ES-I3 (cell line): ENCODE measurements at regions not wholly inside any gene's neighbourhood (a gene's known extent, or its start where the extent isn't known, plus 50 kb on each side); places are given as distances from the start of the nearest gene placed in this dataset.

Experiments
- H3K36me3 ChIP-seq: 2 replicates; pipeline ENCODE4 v1.6.1; 2013; ENCODE audit warnings: mild to moderate bottlenecking, low read length, control low read depth, moderate library complexity; ENCODE audit not compliant: insufficient read depth
- H3K4me1 ChIP-seq: 2 replicates; pipeline ENCODE4 v1.6.1; 2013; ENCODE audit warnings: mild to moderate bottlenecking, control low read depth, low read length; ENCODE audit not compliant: insufficient read depth
- H3K9ac ChIP-seq: 2 replicates; pipeline ENCODE4 v1.6.1; 2013; ENCODE audit warnings: low read depth, mild to moderate bottlenecking, low read length, moderate library complexity
- H3K9me3 ChIP-seq: 2 replicates; pipeline ENCODE4 v1.6.1; 2013; ENCODE audit warnings: mild to moderate bottlenecking, low read length, moderate library complexity; ENCODE audit not compliant: control insufficient read depth, insufficient read depth

DNA sequence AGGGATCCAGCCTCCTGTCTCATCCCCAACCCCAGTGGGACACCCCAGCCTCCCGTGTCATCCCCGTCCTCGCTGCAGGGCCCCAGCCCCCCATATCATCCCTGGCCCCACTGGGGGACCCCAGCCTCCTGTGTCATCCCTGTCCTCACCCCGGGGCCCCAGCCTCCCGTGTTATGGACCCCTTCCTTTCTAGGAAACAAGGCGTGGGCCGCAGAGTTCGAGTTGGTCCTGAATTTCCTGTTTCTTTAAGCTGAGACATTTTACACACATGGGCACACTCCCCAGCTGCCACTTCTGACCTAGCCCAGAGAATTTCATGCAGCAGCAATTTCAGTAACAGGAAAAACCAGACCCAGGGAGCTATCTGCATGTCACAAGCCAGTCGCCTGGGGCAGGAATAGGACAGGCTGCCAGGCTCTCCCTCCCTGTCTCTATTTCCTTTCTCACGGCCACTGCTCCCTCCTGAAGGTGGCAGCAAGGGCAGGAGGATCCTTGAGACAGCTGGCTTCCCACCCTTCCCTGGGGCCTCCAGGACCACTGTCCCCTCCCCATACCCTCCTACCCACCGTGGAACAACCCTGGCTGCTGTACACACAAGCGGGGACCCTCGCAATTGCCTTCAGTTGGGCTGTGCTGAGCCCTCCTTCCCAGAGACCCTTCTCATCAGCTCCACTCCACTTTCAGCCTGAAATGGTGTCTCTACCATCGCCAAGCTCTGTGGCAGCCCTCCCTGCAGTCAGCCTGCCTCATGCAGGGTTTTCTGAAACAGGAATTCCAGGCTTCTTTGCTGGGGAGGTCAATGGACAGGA lies 141.9 kb upstream of the ID2 start:
- peaks cover 4% of the 10 kb centered on the region; the same call in 1 of the 2 replicates for H3K4me1 ChIP-seq
- no peak overlapping the region for H3K9ac ChIP-seq
- H3K9me3 ChIP-seq: no peaks in the 10 kb centered on the region
- H3K36me3 ChIP-seq: no peaks in the 10 kb centered on the region

DNA sequence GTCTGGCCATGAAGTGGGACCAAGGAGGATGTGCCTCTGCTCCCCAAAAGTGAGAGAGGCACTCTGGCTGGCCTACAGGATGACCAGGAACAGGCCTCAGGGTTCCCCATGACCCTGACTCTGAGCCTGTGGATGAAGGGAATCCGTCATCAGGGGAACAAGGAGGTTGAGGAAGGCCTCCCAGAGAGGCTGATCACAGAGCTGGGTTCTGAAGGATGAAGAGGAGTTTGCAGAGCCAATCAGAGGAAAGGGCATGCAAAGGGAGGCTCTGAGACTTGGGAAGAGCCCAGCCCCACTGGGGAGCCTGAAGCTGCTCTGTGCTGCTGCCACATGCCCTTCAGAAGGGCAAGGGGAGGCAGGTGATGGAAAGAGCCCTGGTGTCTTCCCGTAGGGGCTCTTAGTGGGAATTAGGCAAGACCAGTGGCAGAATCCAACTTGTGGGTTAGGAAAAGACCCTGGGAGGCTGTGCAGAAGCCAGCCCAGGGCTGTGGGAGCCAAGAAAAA lies 141.3 kb upstream of the ID2 start:
- no peaks in the 10 kb centered on the region for H3K9me3 ChIP-seq
- H3K36me3 ChIP-seq: no peaks in the 10 kb centered on the region
- no peak overlapping the region for H3K9ac ChIP-seq
- peaks cover 1% of the 10 kb centered on the region; the same call in 1 of the 2 replicates for H3K4me1 ChIP-seq

DNA sequence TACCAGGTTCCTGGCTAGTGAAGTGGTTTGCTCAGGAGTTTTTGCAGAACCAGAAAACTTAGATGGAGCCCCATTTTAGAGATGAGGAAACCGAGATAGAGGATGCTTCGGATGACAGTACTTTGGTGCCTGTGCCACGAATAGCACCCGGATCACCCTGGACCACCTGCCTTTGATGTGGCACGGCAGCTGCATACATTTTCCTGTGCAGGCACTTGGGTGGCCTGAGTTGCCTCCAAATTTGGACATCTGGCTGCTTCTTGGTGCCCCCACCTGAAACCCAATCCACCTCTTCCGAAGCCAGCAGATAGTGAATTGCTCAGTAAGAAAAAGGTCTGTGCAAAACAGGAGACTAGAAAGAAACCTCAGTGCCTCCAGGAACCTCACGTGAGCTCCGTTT lies 140.6 kb upstream of the ID2 start:
- no peaks in the 10 kb centered on the region for H3K36me3 ChIP-seq
- H3K4me1 ChIP-seq: no peaks in the 10 kb centered on the region

DNA sequence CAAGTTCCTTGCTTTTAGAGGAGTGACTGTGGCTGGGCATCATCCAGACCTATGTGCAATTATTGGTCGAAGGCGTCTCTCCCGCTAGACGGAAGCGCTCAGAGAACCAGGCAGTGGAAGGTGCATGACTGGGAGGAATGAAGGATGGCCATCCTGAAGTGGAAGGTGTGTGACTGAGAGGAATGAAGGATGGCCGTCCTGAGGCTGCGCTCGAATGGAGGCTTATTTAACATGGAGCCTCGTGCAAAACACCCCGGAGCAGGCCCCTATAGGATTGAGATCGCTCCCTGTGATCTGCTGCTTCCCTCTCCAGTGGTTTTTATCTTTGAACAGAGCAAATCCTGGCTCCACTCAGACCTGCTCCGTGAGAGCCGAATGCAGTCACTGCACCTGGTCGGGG lies 140.2 kb upstream of the ID2 start:
- H3K9ac ChIP-seq: no peak overlapping the region
- no peaks in the 10 kb centered on the region for H3K36me3 ChIP-seq
- no peaks in the 10 kb centered on the region for H3K4me1 ChIP-seq
- H3K9me3 ChIP-seq: no peaks in the 10 kb centered on the region

More for the DNA sequence above, 140.6 kb upstream of the ID2 start:
- Histone ChIP-seq H3K9ac (no peak overlapping the region), H3K9me3 (no peaks in the 10 kb centered on the region)

DNA sequence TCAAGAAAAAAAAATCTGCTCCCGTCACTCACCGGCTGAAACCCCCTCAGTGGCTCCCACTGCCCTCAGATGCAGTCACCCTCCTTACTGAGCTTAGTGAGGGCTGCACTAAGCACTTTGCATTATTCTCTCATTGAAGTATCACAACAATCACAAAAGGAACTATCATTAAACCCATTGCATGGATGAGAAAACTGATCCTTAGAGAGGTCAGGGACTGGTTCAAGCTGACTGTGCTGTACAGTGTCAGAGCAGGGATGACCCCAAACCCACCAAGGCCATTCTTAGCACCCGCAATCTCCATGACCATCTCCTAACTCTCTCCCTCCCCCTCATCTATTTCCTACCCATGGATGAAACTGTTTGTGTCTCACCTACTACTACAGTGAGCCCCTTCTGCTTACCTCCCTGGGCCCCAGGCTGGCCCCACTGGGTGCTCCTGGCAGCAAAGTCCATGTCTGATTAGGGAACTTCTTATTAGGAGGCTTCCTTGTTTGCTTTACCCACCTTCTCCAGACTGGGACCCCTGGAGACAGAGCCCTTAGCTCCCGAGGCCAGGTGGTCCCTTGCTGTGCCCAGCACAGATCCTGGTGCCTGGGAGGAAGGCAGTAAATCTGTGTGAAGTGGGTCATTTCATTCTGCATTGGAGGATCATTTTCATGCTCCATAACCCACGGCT lies 139.3 kb upstream of the ID2 start:
- Histone ChIP-seq H3K9me3 (no peaks in the 10 kb centered on the region), H3K4me1 (no peaks in the 10 kb centered on the region), H3K9ac (no peak overlapping the region), H3K36me3 (no peaks in the 10 kb centered on the region)

DNA sequence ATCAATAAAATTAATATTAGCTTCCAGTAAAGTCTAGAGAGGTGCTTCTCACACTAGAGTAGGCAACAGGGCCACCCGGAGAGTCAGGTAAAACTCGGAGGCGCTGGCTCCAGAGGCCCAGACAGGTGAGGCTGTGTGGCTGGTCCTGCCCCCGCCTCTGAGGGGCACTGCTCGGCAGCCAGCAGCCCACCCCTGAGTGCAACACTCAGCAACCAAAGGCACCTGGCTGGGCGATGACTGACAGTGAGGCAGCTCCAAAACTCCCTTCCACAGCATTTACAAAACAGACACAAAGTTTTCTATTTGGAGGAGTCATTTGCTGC lies 138.8 kb upstream of the ID2 start:
- Histone ChIP-seq H3K36me3 (no peaks in the 10 kb centered on the region), H3K9me3 (no peaks in the 10 kb centered on the region), H3K9ac (no peak overlapping the region), H3K4me1 (no peaks in the 10 kb centered on the region)

DNA sequence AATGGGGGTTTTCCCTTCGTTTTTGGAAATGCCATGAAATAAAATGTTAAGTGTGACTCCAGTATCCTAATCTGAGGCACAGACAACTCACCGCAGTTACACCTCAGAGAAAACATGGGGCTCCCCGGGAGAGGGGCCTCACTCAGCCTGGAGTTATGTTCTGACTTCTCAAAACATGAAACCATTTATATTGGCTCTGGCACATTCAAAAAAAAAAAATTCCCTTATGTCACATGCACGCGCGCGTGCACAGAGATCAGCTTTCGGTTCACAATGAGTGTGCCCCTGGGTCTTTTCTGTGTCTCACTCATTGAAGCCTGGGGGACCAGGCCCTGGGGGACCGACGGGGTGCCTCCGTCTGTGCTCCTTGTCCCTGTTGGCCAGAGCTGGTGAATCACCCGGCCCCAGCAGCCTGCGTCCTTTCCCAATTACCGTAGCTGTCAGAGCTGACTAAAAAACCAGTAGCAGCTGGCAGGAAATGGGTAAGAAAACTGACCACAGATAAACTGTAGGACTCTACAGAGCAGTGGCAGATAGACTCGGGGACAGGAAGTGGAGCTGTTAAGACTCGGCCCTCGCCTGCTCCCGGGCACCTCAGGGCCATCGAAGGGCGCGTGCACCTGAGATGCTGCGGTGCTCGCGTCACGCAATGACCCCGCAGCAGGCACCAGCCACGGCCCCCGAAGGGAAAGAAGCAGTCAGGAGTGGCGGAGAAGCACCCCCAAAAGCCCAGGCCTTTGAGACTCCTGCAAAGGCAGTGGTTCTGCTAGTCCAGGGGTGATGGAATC lies 138.3 kb upstream of the ID2 start:
- Histone ChIP-seq H3K9me3 (no peaks in the 10 kb centered on the region), H3K9ac (no peak overlapping the region), H3K36me3 (no peaks in the 10 kb centered on the region), H3K4me1 (no peaks in the 10 kb centered on the region)

DNA sequence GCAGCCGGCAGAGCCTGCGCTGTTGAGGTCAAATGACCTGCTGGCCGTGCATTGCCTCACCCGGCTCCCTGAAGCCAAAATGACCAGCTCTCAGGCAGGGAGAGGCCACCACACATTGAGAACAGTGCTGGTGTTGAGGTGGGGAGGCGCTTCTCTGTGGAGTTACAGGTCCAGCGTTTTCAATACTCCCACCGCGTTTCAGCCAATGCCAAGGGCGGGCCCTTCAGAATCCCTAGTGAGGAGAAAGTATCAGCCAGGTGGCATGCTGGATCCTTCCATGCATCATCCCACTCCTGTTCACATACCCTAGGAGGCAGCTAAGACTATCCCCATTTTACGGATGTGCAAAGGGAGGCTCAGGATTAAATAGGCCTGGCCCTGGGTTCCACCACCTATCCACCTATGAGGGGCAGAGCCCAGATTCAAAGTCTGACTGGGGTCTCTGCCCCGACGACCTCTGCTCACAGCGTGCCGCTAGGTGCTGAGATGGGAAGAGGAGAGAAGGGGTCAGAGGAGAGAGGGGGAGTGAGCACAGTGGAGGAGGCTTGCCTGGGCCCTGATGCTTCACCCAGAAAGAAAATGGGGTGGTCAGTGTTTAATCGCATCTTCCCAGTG lies 137.6 kb upstream of the ID2 start:
- Histone ChIP-seq H3K4me1 (no peaks in the 10 kb centered on the region), H3K36me3 (no peaks in the 10 kb centered on the region), H3K9ac (no peak overlapping the region)

DNA sequence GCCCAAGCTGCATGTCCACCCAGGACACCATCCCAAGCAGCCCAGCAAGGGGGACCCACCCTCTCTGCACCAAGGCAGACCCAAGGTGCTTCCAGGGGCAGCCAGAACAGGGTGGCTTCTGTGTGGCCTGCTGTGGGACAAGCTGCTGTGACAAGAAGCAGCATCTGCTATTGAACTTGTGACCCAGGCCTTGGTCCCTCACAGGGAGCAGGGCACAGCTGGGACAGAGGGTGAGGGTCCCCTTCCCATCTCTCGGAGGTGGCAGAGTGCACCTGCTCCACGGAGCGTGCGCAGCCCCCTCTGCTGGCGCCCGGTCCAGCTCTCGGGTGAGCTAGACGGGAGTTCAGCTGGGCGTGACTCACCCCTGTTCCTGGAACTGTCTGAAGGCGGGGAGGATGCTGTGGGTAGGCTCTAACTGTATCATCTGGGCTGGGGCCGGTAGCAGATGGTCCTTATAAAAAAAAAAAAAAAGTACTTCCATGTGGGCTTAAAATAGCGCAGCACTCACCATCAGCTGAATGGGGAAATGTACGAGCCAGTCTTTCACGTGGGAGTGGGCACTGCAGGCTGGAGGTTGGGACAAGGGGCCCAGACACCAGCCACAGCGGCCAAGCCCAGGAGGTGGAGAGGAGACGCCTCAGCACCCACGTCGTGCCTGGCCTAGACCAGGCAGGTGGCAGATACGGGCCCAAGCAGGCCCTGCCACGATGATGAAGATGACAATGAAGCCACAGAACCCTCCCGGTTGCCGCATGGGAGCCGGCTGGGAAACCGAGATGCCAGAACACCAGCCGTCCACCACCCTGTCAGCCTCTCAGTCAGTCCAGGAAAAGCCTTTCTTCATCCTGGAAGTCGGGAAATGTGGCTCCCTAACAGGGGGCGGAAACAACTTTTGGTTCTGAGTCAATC lies 136.8 kb upstream of the ID2 start:
- no peaks in the 10 kb centered on the region for H3K4me1 ChIP-seq
- no peaks in the 10 kb centered on the region for H3K9me3 ChIP-seq
- no peak overlapping the region for H3K9ac ChIP-seq
- H3K36me3 ChIP-seq: no peaks in the 10 kb centered on the region

More for the DNA sequence above, 137.6 kb upstream of the ID2 start:
- no peaks in the 10 kb centered on the region for H3K9me3 ChIP-seq

DNA sequence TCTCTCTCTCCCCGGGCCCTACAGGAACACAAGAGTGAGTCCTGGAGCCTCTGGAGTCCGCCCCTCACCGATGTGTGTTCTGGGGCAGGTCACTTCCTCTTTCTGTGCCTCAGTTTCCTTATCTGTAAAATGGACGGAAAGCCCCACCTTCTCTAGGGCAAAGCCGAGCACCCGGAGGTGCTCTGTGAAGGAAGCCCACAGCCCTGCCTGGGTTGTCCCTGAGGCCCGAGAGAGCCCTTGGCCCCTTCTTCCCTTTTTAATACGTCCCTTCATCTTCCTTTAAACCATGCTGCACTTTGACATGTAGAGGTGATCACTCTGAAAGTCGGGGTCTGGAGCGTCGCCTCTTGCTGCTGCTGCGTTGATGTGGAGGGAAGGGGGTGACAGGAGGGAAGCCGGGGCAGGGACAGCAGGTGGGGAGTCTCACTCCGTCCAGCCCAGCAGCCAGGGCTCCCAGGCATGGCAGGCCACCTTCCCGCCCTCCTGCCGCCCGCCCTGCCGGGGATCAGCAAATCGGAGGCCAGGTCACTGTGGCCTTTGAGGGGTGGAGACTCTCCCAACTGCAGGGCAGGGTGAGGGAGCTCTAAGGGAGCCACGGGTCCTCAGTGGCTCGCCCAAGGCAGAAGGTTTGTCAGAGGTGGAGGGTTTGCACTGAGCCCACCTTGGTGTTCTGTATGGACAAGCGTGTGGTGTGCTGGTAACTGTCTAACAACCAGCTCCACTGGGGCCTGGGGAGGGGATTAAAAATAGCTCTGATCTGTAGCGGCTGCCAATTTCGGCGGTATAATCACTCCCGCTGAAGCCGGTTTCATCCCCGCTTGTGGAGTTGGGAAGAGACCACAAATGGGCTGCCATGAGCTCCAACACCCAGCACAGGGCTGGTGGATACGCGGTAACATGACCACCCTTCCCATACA lies 135.9 kb upstream of the ID2 start:
- H3K4me1 ChIP-seq: no peaks in the 10 kb centered on the region
- no peak overlapping the region for H3K9ac ChIP-seq

DNA sequence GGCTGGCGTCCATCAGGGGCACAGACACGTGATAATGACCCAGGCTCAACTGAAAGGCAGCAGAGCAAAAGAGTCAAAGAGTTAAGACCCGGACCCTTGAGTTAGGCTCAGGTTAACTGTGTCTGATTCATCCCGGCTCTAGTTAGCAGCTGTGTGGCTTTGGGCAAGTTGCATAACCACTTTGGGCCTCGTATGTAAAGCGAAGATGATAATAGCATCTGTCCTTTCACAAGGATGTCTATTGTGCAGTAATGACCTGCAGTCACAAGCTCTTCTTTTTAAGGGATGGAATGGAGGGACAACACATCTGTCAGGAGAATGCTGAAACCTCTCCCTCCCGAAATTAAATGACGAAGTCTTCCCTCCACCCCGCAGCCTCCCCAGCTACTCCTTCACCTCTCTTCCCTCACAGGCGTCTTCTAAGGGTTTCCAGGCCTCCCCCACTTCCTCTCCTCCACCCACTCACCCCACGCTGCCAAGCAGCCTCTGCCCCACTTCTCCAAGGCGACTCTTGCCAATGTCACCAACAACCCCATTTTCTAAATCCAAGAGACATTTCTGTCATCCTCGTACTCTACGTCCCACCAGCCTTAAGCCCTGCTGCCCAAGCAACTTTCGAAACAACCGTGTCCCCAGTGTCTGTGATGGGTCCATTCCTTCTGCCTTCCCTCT lies 135.1 kb upstream of the ID2 start:
- H3K9me3 ChIP-seq: no peaks in the 10 kb centered on the region
- H3K9ac ChIP-seq: no peak overlapping the region
- H3K4me1 ChIP-seq: no peaks in the 10 kb centered on the region
- H3K36me3 ChIP-seq: no peaks in the 10 kb centered on the region

More for the DNA sequence above, 135.9 kb upstream of the ID2 start:
- H3K9me3 ChIP-seq: no peaks in the 10 kb centered on the region
- H3K36me3 ChIP-seq: no peaks in the 10 kb centered on the region

DNA sequence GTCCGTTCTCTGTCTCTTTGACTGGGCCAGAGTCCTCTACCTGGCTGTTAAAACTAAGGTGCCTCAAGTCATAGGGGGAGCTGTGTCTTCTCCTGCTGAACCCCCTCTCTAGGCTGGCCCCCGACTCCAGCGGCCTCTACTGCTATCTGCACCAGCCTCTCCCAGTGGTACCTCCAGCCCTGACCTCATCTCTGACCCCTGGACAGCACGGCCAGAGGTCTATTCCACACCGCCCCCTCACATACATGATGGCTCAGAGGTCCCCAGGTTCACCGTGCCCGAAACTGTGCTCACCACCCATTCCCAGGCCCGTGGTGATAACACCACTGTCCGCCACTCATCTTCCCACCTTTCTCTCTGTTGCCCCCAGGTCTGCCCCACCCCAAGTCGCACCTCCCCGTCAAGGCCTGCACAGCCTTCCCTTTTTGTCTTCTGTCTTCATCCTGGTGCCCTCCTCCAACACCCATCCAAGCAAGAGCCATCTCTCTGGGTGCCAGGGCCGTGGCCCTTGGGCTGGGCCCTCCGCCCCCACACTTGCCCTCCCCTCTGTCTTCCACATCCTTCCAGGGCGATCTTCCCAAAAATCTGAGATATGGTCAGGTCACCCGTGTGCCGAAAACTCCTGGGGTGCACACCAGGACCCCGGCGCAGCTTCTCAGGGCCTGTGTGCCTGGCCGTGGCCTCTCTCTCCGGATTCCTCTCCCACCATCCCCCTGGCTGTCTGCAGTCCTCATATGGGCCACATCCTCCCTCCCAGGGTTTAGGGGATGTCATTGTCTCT lies 134.4 kb upstream of the ID2 start:
- no peaks in the 10 kb centered on the region for H3K9me3 ChIP-seq
- H3K4me1 ChIP-seq: 0 out of 2 replicates have a peak, but pooled peaks cover 2% of the 10 kb centered on the region
- no peak overlapping the region for H3K9ac ChIP-seq

More for the DNA sequence above, 134.4 kb upstream of the ID2 start:
- no peaks in the 10 kb centered on the region for H3K36me3 ChIP-seq
